ENCODE measurements at regions not wholly inside any gene's neighbourhood (a gene's known extent, or its start where the extent isn't known, plus 50 kb on each side); places are given as distances from the start of the nearest gene placed in this dataset.

GRCh38 chr7:28318101-28318762 is 94.1 kb upstream of the CREB5 start:
- H3K79me2 ChIP-seq (ENCODE audit: insufficient read depth, low read depth, low read length), result no peaks in the 10 kb centered on the region
- POLR2A ChIA-PET, result interaction anchor here (0.6 to 1.4 kb wide), 4 partner anchors 10 to 1886 kb away, joined by 3 to 4 read pairs (median 4); no protein-coding TSS in a partner anchor
- TF ChIP-seq CTCF (conservative IDR thresholded peaks at IDR 0.05; ENCODE audit: low read length) (no peak), EZH2phosphoT487 (IDR thresholded peaks at IDR 0.05; ENCODE audit: borderline replicate concordance, low read depth, low read length) (no peak)
- no TSS peak for BruUV-seq (replicated peaks)
- intact Hi-C loops (cut with micrococcal nuclease; ENCODE audit: unreplicated experiment), result no loop called here
- no peak overlapping the region for H2AFZ ChIP-seq (ENCODE audit: low read length)
- H3K36me3 ChIP-seq (ENCODE audit: insufficient read depth, low read length), result no peaks in the 10 kb centered on the region
- H3K27ac ChIP-seq (ENCODE audit: low read depth, low read length, poor library complexity, severe bottlenecking), result no peak overlapping the region
- H3K4me3 ChIP-seq (ENCODE audit: low read depth, low read length, poor library complexity, severe bottlenecking), result no peak overlapping the region
- DNase-seq (ENCODE audit: low spot score), result no peak
- H3K4me2 ChIP-seq (ENCODE audit: low read length), result no peak overlapping the region
- H4K20me1 ChIP-seq (ENCODE audit: insufficient read depth, low read length), result no peaks in the 10 kb centered on the region
- H3K9me2 ChIP-seq (ENCODE audit: insufficient read depth, low read length), result no peaks in the 10 kb centered on the region
- H3K4me1 ChIP-seq (ENCODE audit: insufficient read depth, low read length, poor library complexity, severe bottlenecking), result no peaks in the 10 kb centered on the region
- CTCF ChIA-PET (ENCODE audit: unreplicated experiment), result no interaction called here
- H3K9me3 ChIP-seq (ENCODE audit: low read length), result no peaks in the 10 kb centered on the region

DNA sequence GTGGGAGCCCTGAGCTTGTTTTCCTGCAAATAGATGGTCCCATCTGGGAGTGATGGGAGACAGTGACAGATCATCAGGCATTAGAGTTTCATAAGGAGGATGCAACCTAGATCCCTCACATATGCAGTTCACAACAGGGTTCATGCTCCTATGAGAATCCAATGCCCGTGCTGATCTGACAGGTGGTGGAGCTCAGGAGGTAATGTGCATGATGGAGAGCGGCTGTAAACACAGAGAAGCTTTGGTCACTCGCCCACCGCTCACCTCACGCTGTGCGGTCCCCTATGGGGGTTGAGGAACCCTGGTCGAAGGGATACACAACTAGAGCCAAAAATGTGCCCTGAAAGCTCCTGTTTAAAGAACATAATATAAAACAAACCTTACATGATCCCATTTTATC is 88.5 kb upstream of the CREB5 start:
- Histone ChIP-seq H3K4me1 (ENCODE audit: insufficient read depth, low read length, poor library complexity, severe bottlenecking) (no peaks in the 10 kb centered on the region), H4K20me1 (ENCODE audit: insufficient read depth, low read length) (no peaks in the 10 kb centered on the region), H3K79me2 (ENCODE audit: insufficient read depth, low read depth, low read length) (no peaks in the 10 kb centered on the region), H3K4me2 (ENCODE audit: low read length) (no peak overlapping the region), H3K4me3 (ENCODE audit: low read depth, low read length, poor library complexity, severe bottlenecking) (no peak overlapping the region), H3K27ac (ENCODE audit: low read depth, low read length, poor library complexity, severe bottlenecking) (no peak overlapping the region), H2AFZ (ENCODE audit: low read length) (no peak overlapping the region), H3K9me2 (ENCODE audit: insufficient read depth, low read length) (no peaks in the 10 kb centered on the region), H3K9me3 (ENCODE audit: low read length) (no peaks in the 10 kb centered on the region), H3K36me3 (ENCODE audit: insufficient read depth, low read length) (no peaks in the 10 kb centered on the region)
- ChIA-PET POLR2A (interaction anchor here (0.7 to 0.8 kb wide), 2 partner anchors 10 to 21 kb away, joined by 3 read pairs; no protein-coding TSS in a partner anchor), CTCF (ENCODE audit: unreplicated experiment) (no interaction called here)
- DNase-seq (ENCODE audit: low spot score), result no peak
- BruUV-seq (replicated peaks), result no TSS peak
- intact Hi-C loops (cut with micrococcal nuclease; ENCODE audit: unreplicated experiment), result no loop called here
- TF ChIP-seq EZH2phosphoT487 (IDR thresholded peaks at IDR 0.05; ENCODE audit: borderline replicate concordance, low read depth, low read length) (no peak), CTCF (conservative IDR thresholded peaks at IDR 0.05; ENCODE audit: low read length) (no peak)

DNA sequence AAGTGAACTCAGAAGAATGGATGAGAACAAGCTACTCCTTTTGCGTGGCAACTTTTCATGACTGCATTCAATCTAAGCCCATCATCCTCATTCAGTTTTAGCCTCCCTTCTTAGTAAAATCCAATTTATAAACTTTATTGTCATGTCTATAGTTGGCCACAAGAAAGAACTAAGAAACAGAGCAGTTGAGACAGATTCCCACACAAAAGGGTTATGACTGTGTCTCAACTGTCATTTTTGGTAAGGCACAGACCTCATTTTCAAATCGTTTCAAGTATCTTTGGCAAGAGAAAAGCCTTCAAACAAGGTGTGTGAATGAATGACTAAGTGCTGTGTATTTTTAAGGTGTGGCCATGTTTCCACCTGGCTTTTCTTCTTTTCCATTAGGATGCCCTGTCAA is 84.2 kb upstream of the CREB5 start:
- Histone ChIP-seq H4K20me1 (ENCODE audit: insufficient read depth, low read length) (no peaks in the 10 kb centered on the region), H3K36me3 (ENCODE audit: insufficient read depth, low read length) (no peaks in the 10 kb centered on the region), H3K9me2 (ENCODE audit: insufficient read depth, low read length) (no peaks in the 10 kb centered on the region), H3K9me3 (ENCODE audit: low read length) (no peaks in the 10 kb centered on the region), H3K4me2 (ENCODE audit: low read length) (no peak overlapping the region), H3K27ac (ENCODE audit: low read depth, low read length, poor library complexity, severe bottlenecking) (no peak overlapping the region), H2AFZ (ENCODE audit: low read length) (no peak overlapping the region), H3K79me2 (ENCODE audit: insufficient read depth, low read depth, low read length) (no peaks in the 10 kb centered on the region), H3K4me1 (ENCODE audit: insufficient read depth, low read length, poor library complexity, severe bottlenecking) (no peaks in the 10 kb centered on the region), H3K4me3 (ENCODE audit: low read depth, low read length, poor library complexity, severe bottlenecking) (no peak overlapping the region)
- no peak for DNase-seq (ENCODE audit: low spot score)
- ChIA-PET CTCF (ENCODE audit: unreplicated experiment) (no interaction called here), POLR2A (interaction anchor here (0.6 to 1.1 kb wide), 2 partner anchors 11 to 1569 kb away, joined by 3 to 4 read pairs; no protein-coding TSS in a partner anchor)
- TF ChIP-seq CTCF (conservative IDR thresholded peaks at IDR 0.05; ENCODE audit: low read length) (no peak), EZH2phosphoT487 (IDR thresholded peaks at IDR 0.05; ENCODE audit: borderline replicate concordance, low read depth, low read length) (no peak)
- intact Hi-C loops (cut with micrococcal nuclease; ENCODE audit: unreplicated experiment), result no loop called here
- BruUV-seq (replicated peaks), result no TSS peak

All from OCI-LY7 (cell line).